Liver (tissue), 8 donors: ENCODE measurements at regions not wholly inside any gene's neighbourhood (a gene's known extent, or its start where the extent isn't known, plus 50 kb on each side); places are given as distances from the start of the nearest gene placed in this dataset.

ENCODE experiments used
- DNase-seq: peaks from one replicate; pipeline ENCODE4 v3.0.0-alpha.2; 2017; ENCODE audit warnings: low spot score
- H3K27ac ChIP-seq, 2 donors: one replicate each; pipeline ENCODE4 v1.7.0; 2013; ENCODE audit warnings: inconsistent platforms in 2 of 2, low read length in 2 of 2, control low read depth in 1 of 2, low read depth in 1 of 2, mild to moderate bottlenecking in 1 of 2
- H3K27me3 ChIP-seq, 4 donors: one replicate each; pipeline versions ENCODE4 v1.6.1 to v1.7.0; 2013; ENCODE audit warnings: low read length in 3 of 4, inconsistent platforms in 1 of 4, mild to moderate bottlenecking in 1 of 4, moderate library complexity in 1 of 4; ENCODE audit not compliant: control insufficient read depth in 4 of 4, insufficient read depth in 4 of 4
- H3K36me3 ChIP-seq, 4 donors: one replicate each; pipeline versions ENCODE4 v1.6.1 to v1.7.0; 2013; ENCODE audit warnings: low read length in 3 of 4, mild to moderate bottlenecking in 3 of 4, low read depth in 1 of 4, moderate library complexity in 1 of 4; ENCODE audit not compliant: control insufficient read depth in 4 of 4, insufficient read depth in 3 of 4
- H3K4me1 ChIP-seq, 4 donors: one replicate each; pipeline versions ENCODE4 v1.6.1 to v1.7.0; 2013; ENCODE audit warnings: low read length in 3 of 4, mild to moderate bottlenecking in 3 of 4, moderate library complexity in 1 of 4; ENCODE audit not compliant: control insufficient read depth in 4 of 4, insufficient read depth in 4 of 4
- H3K4me3 ChIP-seq, 3 donors: one replicate each; pipeline versions ENCODE4 v1.6.1 to v1.7.0; 2013; ENCODE audit warnings: low read length in 3 of 3, control low read depth in 1 of 3, low read depth in 1 of 3, mild to moderate bottlenecking in 1 of 3
- H3K9ac ChIP-seq, 2 donors: one replicate each; pipeline ENCODE4 v1.7.0; 2013; ENCODE audit warnings: low read length in 2 of 2, mild to moderate bottlenecking in 2 of 2, moderate library complexity in 2 of 2, control low read depth in 1 of 2, low read depth in 1 of 2
- H3K9me3 ChIP-seq, 4 donors: one replicate each; pipeline versions ENCODE4 v1.6.1 to v1.7.0; 2013; ENCODE audit warnings: low read length in 3 of 4; ENCODE audit not compliant: control insufficient read depth in 4 of 4
- ATF3 ChIP-seq: IDR thresholded peaks from 2 replicates; pipeline ENCODE4 v1.6.1; 2016; ENCODE audit warnings: antibody characterized with exemption
- CTCF ChIP-seq: fragments of 150-350 bp; IDR thresholded peaks from 2 replicates; pipeline ENCODE4 v1.5.1; 2017; ENCODE audit warnings: improper control_type of control experiment, low read depth, low read length; ENCODE audit not compliant: missing input control
- EGR1 ChIP-seq, 2 donors: IDR thresholded peaks; 2 replicates each; pipeline ENCODE4 v1.6.1; 2016 to 2018; ENCODE audit warnings: antibody characterized with exemption in 2 of 2, low read depth in 2 of 2
- FOXA1 ChIP-seq: IDR thresholded peaks from 2 replicates; pipeline ENCODE4 v1.6.1; 2016; ENCODE audit warnings: antibody characterized with exemption
- FOXA2 ChIP-seq: IDR thresholded peaks from 2 replicates; pipeline ENCODE4 v1.6.1; 2016; ENCODE audit warnings: antibody characterized with exemption
- GABPA ChIP-seq, 2 donors: IDR thresholded peaks in 1 of 2; conservative IDR thresholded peaks in 1 of 2; 2 replicates each; pipeline ENCODE4 v1.6.1; 2016; ENCODE audit warnings: antibody characterized with exemption in 2 of 2, mild to moderate bottlenecking in 1 of 2, moderate library complexity in 1 of 2
- HNF4A ChIP-seq, 2 donors: conservative IDR thresholded peaks; 2 replicates each; pipeline ENCODE4 v1.6.1; 2016; ENCODE audit warnings: antibody characterized with exemption in 2 of 2, mild to moderate bottlenecking in 2 of 2
- HNF4G ChIP-seq: IDR thresholded peaks from 2 replicates; pipeline ENCODE4 v1.6.1; 2016; ENCODE audit warnings: antibody characterized with exemption
- JUND ChIP-seq, 2 donors: IDR thresholded peaks; 2 replicates each; pipeline ENCODE4 v1.6.1; 2016; ENCODE audit warnings: antibody characterized with exemption in 2 of 2
- MAX ChIP-seq: IDR thresholded peaks from 2 replicates; pipeline ENCODE4 v1.6.1; 2016; ENCODE audit warnings: antibody characterized with exemption
- NR2F2 ChIP-seq: IDR thresholded peaks from 2 replicates; pipeline ENCODE4 v1.6.1; 2016; ENCODE audit warnings: antibody characterized with exemption
- RAD21 ChIP-seq, 2 donors: IDR thresholded peaks; 2 replicates each; pipeline ENCODE4 v1.6.1; 2016; ENCODE audit warnings: antibody characterized with exemption in 2 of 2, mild to moderate bottlenecking in 2 of 2
- REST ChIP-seq: IDR thresholded peaks from 2 replicates; pipeline ENCODE4 v1.6.1; 2016; ENCODE audit warnings: antibody characterized with exemption, mild to moderate bottlenecking
- RXRA ChIP-seq, 2 donors: IDR thresholded peaks; 2 replicates each; pipeline ENCODE4 v1.6.1; 2017 to 2018; ENCODE audit warnings: antibody characterized with exemption in 2 of 2, mild to moderate bottlenecking in 1 of 2
- SP1 ChIP-seq: IDR thresholded peaks from 2 replicates; pipeline ENCODE4 v1.6.1; 2018; ENCODE audit warnings: antibody characterized with exemption, mild to moderate bottlenecking
- YY1 ChIP-seq: IDR thresholded peaks from 2 replicates; pipeline ENCODE4 v1.6.1; 2016; ENCODE audit warnings: antibody characterized with exemption, mild to moderate bottlenecking
- ZBTB33 ChIP-seq: IDR thresholded peaks from 2 replicates; pipeline ENCODE4 v1.6.1; 2016; ENCODE audit warnings: antibody characterized with exemption
- WGBS: extraction: QIAGEN DNeasy Blood & Tissue Kit; methylation state at CpG from one replicate; pipeline ENCODE4 v1.1.7; 2013; 5-methylcytosine and 5-hydroxymethylcytosine counted together
- donor health status: healthy.
- donor health status: healthy.
- donor health status: healthy.
- donor health status: healthy.
- donor health status: healthy.

- Histone ChIP-seq H3K27me3 (no peaks in the 10 kb centered on the region), H3K27ac (no peak overlapping the region), H3K36me3 (no peaks in the 10 kb centered on the region), H3K4me1 (peaks cover 2 to 8% (median 7%) of the 10 kb centered on the region in 4 donors), H3K9me3 (no peaks in the 10 kb centered on the region), H3K9ac (no peak overlapping the region), H3K4me3 (no peak overlapping the region)
- no peak for TF ChIP-seq ZBTB33
- no peak for TF ChIP-seq FOXA2
- no peak for TF ChIP-seq HNF4G
- no peak for TF ChIP-seq NR2F2
- no peak for TF ChIP-seq JUND (IDR thresholded peaks at IDR 0.05)
- TF ChIP-seq REST, result no peak
- TF ChIP-seq HNF4A (conservative IDR thresholded peaks at IDR 0.05), result no peak
- no peak for TF ChIP-seq EGR1 (IDR thresholded peaks at IDR 0.05; ENCODE audit: low read depth in 2 of 2)
- TF ChIP-seq YY1, result no peak
- no peak for TF ChIP-seq GABPA (IDR thresholded peaks at IDR 0.05 in 1 of 2, conservative IDR thresholded peaks at IDR 0.05 in 1 of 2)
- no peak for TF ChIP-seq RXRA (IDR thresholded peaks at IDR 0.05)
- TF ChIP-seq CTCF, result no peak
- no peak for TF ChIP-seq MAX
- no peak for TF ChIP-seq RAD21 (IDR thresholded peaks at IDR 0.05)
- TF ChIP-seq ATF3, result no peak
- no peak for TF ChIP-seq FOXA1
- no peak for TF ChIP-seq SP1
- peak; percentile 17 for DNase-seq
- 94% methylated on average over 1 of the region's 1 CpG for WGBS
Measured at GRCh38 chr10:113450906-113451305, 101.9 kb upstream of the HABP2 start.
